Endothelial cell of umbilical vein (primary cell): ENCODE measurements at regions not wholly inside any gene's neighbourhood (a gene's known extent, or its start where the extent isn't known, plus 50 kb on each side); places are given as distances from the start of the nearest gene placed in this dataset.

Experiments
- CTCF ChIP-seq, 2 donors: IDR thresholded peaks; 1 replicate in 1 of 2; 2 replicates in 1 of 2; pipeline ENCODE4 v1.5.1; 2011; ENCODE audit warnings: low read length in 2 of 2, mild to moderate bottlenecking in 2 of 2, moderate library complexity in 2 of 2, control low read depth in 1 of 2, inconsistent platforms in 1 of 2, low read depth in 1 of 2; ENCODE audit not compliant: insufficient read depth in 1 of 2; ENCODE audit errors: extremely low read depth in 1 of 2
- EZH2 ChIP-seq: IDR thresholded peaks from 2 replicates; pipeline ENCODE4 v1.6.1; 2012; ENCODE audit warnings: borderline replicate concordance, low read depth, mild to moderate bottlenecking, moderate library complexity, low read length, inconsistent platforms; ENCODE audit not compliant: severe bottlenecking
- FOS ChIP-seq: IDR thresholded peaks from 2 replicates; pipeline ENCODE4 v1.6.1; 2011; ENCODE audit warnings: mild to moderate bottlenecking, low read length, moderate library complexity, borderline replicate concordance; ENCODE audit not compliant: insufficient read depth
- GATA2 ChIP-seq: IDR thresholded peaks from 2 replicates; pipeline ENCODE4 v1.7.0; 2011; ENCODE audit warnings: low read depth, mild to moderate bottlenecking, moderate library complexity, mixed read lengths, low read length; ENCODE audit not compliant: insufficient read length, insufficient read depth
- MYC ChIP-seq: IDR thresholded peaks from one replicate; pipeline ENCODE4 v1.6.1; 2011; ENCODE audit warnings: mild to moderate bottlenecking, low read depth, low read length
- POLR2A ChIP-seq: IDR thresholded peaks from 2 replicates; pipeline ENCODE4 v1.6.1; 2012; ENCODE audit warnings: low read depth, mild to moderate bottlenecking, control low read depth, low read length
- POLR2AphosphoS5 ChIP-seq: IDR thresholded peaks from 2 replicates; pipeline ENCODE4 v1.6.1; 2012; ENCODE audit warnings: low read depth, mild to moderate bottlenecking, control low read depth, low read length, moderate library complexity; ENCODE audit not compliant: insufficient read depth

- TF ChIP-seq CTCF (IDR thresholded peaks at IDR 0.05; ENCODE audit: extremely low read depth in 1 of 2, insufficient read depth in 1 of 2, low read depth in 1 of 2, low read length in 2 of 2) = no peak
- TF ChIP-seq POLR2A = no peak
- TF ChIP-seq EZH2 = no peak
- TF ChIP-seq POLR2AphosphoS5 = no peak
- no peak for TF ChIP-seq MYC
- TF ChIP-seq GATA2 = no peak
- TF ChIP-seq FOS = no peak
These were observed 514.7 kb upstream of the SPANXN1 start for GRCh38 chrX:144732588-144732987.
